NCI-H748 (cell line): ENCODE measurements at regions not wholly inside any gene's neighbourhood (a gene's known extent, or its start where the extent isn't known, plus 50 kb on each side); places are given as distances from the start of the nearest gene placed in this dataset.

Experiments used
- DNase-seq: peaks from one replicate; lab custom pipeline; 2025; ENCODE audit not compliant: unreplicated experiment; lab: John Stamatoyannopoulos, UW

GRCh38 chr3:162370141-162370540 lies 873.5 kb downstream of the OTOL1 start:
- DNase-seq = no peak

- DNase-seq = no peak
Observed at GRCh38 chr3:162376761-162377160, 880.2 kb downstream of the OTOL1 start.

GRCh38 chr3:162377608-162378007 lies 881.0 kb downstream of the OTOL1 start:
- DNase-seq = no peak

- no peak for DNase-seq
Observed at GRCh38 chr3:162385387-162385786, 888.8 kb downstream of the OTOL1 start.

GRCh38 chr3:162390891-162391290 lies 894.3 kb downstream of the OTOL1 start:
- no peak for DNase-seq

- DNase-seq = no peak
Observed at GRCh38 chr3:162391301-162391700, 894.7 kb downstream of the OTOL1 start.

- DNase-seq = no peak
Observed at GRCh38 chr3:162395496-162395895, 898.9 kb downstream of the OTOL1 start.

- no peak for DNase-seq
Observed at GRCh38 chr3:162398554-162398953, 901.9 kb downstream of the OTOL1 start.

GRCh38 chr3:162400697-162401096 lies 904.1 kb downstream of the OTOL1 start:
- no peak for DNase-seq

GRCh38 chr3:162411556-162411955 lies 914.9 kb downstream of the OTOL1 start:
- DNase-seq = peak; percentile 76

GRCh38 chr3:162421721-162422120 lies 925.1 kb downstream of the OTOL1 start:
- DNase-seq = no peak

GRCh38 chr3:162428192-162428591 lies 931.6 kb downstream of the OTOL1 start:
- DNase-seq = no peak

- no peak for DNase-seq
Observed at GRCh38 chr3:162435750-162436149, 939.1 kb downstream of the OTOL1 start.

GRCh38 chr3:162436826-162437225 lies 940.2 kb downstream of the OTOL1 start:
- no peak for DNase-seq

GRCh38 chr3:162437480-162437879 lies 940.9 kb downstream of the OTOL1 start:
- no peak for DNase-seq

- DNase-seq = peak; percentile 18
Observed at GRCh38 chr3:162441716-162442115, 945.1 kb downstream of the OTOL1 start.

GRCh38 chr3:162443376-162443775 lies 946.8 kb downstream of the OTOL1 start:
- peak; percentile 78 for DNase-seq

GRCh38 chr3:162468791-162469190 lies 972.2 kb downstream of the OTOL1 start:
- no peak for DNase-seq

GRCh38 chr3:162487138-162487537 lies 990.5 kb downstream of the OTOL1 start:
- no peak for DNase-seq

- DNase-seq = no peak
Observed at GRCh38 chr3:162489853-162490252, 993.2 kb downstream of the OTOL1 start.

GRCh38 chr3:162491952-162492351 lies 995.3 kb downstream of the OTOL1 start:
- no peak for DNase-seq

- DNase-seq = no peak
Observed at GRCh38 chr3:162492446-162493081, 996.0 kb downstream of the OTOL1 start.

GRCh38 chr3:162498626-162499025 lies 1002.0 kb downstream of the OTOL1 start:
- DNase-seq = no peak
